ENCODE measurements at regions not wholly inside any gene's neighbourhood (a gene's known extent, or its start where the extent isn't known, plus 50 kb on each side); places are given as distances from the start of the nearest gene placed in this dataset.

DNA sequence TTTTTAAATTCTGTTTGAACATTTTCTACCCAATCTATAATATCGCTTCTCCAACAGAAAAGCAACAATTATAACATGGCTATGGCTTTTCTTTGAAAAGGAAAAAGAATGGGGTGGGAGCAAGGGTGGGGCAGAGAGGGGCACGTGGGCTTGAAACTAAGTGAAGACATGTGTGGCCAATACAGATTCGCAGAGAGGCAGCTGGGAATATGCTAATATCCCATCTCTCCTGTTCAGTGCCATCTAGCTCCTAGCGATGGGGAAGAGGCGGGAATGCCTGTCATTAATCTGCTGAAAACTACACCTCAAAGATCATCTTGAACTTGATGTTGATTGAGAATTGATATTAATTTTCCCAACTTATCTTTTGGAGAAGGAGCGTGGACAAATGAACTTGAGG is 65.5 kb upstream of the ITGA6 start:
- DNase-seq (ENCODE audit: low read depth): no peak

DNA sequence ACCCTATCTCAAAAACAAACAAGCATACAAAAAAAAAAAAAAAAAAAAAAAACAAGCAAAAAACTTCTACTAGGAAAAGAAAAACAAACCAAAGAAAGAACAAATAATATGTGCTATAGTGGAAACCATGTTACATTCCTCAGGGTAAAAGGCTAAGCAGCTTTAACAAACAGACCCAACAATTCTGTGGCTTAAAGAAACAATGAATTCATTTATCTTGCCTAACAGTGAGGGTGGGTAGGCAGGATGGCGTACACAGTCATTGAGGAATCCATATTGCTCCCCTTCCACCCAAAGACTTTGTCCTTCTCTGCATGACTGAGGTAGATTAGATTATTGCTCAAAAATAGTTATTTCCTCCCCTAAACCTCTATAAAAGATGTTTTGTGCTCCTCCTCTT is 63.1 kb upstream of the ITGA6 start:
- no peak for DNase-seq (ENCODE audit: low read depth)

DNA sequence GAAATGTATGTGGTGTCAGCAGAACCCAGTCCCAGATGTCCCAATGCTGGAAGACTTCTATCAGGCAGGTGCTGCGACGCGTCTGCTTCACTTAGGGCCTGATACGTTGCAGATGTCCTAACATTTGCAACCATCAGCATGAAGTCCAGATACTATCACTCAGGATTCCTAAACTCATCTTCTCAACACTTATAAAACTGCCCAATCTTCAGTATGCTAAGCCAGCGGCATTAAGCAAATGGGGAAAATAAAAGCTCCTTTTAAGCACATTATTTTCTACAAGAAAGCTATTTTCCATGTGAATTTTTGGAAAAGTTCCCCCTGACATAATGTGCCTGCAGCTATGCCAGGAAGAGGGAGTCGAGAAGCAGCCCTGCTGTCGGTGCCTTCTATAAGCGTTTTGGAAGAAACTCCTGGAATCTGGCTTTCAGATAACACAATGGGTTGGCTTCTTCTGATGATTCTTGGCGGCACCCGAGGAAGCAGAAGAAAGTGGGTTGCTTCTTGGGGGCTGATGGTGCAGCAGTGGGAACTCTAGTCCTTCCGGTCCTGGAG is 60.7 kb upstream of the ITGA6 start:
- no peak for DNase-seq (ENCODE audit: low read depth)

DNA sequence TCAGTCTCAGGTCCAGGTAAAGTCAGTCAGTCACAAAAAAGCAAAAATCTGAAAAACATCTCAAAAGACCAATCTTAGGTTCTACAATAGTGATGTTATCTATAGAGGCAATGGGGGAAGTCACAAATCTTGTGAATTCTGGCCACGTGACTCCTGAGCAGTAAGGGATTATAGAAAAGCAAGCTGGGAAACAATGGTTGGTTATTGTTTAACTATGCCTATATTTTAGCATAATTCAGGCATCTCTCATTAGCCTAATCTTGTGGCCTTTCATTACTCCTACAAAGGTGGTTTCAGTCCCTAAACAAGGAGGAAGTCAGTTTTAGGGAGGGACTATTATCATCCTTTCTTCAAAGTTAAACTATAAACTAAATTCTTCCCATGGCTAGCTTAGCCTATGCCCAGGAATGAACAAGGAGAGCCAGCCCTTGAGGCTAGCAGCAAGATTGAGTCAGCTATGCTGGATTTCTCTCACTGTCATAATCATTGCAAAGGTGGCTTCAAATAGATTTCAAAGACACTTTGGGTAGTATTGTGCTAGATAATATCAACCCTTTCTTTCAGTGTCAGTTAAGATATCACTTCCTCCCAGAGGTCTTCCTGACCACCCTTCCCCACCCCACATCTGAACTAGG is 56.4 kb upstream of the ITGA6 start:
- DNase-seq (ENCODE audit: low read depth): no peak

DNA sequence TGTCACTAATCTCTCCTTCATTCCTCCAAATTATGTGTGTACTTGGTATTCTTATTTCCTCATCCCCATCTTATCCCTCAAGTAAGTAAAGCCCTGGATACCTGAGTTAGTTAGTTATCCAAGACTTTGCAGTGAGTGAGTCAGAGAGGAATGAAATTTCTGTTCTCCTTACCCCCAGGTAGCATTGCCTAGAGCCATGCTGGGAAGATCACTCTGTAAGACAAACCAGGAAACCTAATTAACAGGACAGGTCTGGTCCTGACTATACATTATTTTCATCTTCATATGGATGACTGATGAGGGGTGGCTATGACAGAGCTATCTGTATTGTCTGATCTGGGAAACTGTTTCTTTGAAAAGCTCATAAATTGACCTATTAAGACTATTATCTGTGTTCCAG is 55.0 kb upstream of the ITGA6 start:
- no peak for DNase-seq (ENCODE audit: low read depth)

DNA sequence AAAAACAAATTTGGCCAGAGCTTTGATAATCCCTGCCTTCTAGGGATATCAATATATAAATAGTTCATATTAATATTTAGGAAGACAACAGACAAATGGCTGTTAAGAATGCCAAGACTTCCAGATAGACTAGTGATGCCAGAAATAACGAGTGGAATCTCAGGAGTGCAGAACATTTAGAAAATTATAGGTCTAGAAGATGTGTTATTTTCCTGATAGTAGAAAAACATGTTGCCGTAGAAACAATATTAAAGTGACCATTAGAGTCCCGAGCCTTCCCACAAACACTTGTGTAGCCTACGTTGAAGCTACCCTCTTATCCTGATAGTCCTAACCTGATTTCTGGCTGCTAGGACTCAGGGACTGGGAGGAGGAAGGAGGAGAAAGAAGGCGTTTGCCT is 54.3 kb upstream of the ITGA6 start:
- DNase-seq (ENCODE audit: low read depth): no peak

DNA sequence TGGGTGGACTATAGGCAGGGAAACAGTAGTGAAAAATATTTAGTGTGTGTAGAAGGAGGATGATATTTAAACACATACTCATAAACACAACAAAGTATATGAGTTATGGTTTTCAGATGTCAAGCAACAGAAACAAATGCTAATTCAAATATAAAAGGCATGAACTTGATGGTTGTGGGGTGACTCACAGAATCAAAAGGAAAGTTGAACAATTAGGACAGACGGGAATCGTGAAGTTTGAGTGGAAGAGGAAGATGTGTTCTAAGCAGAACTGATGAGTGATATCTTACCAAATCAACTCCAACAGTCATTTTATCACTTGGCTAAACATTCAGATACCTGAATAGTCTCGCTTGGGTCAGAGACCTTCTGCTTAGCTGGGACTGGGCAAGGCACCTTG is 53.6 kb upstream of the ITGA6 start:
- DNase-seq (ENCODE audit: low read depth): peak; percentile 55

DNA sequence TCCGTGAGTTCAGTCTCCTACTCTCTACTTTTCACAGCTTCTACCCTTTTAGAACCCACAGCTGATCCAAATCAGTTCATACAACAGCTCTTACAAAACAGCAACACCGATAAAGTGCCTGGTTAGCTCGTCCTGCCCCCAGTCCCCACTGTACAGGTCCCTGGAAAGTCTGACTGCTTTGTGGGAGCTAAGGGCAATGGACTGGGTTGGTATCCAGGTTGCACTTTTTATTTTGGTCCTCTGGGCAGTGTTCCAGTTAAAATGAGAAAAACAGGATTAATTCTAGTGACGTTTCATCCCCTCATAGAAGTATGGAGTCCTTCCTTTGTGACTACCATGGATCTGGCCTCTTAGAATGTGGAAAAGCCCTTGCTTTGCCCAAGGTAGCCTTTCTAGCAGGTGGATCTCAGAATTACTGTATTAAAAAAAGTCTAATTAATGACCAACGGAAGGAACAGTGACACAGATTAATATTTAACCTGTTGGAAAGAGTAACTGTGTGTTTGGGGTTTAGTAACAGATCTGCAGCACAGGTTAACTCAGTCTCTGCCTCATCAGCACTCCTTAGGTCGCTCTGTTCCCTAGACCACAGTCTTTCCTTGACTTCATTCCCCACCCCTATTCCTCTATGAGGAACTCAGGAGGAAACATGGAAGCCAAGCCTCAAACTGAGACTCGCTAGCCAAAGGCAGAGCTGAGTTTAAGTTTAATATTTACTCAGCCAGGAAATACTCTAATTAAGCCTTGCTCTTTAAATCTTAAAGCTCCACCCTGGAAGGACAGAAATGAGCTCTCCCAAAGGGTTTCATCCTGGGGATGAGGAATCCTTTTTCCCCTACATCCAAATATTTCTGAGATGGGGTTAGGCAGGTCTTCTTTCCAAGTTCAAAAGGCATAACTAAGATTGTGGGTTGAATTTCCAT is 52.8 kb upstream of the ITGA6 start:
- DNase-seq (ENCODE audit: low read depth): no peak

DNA sequence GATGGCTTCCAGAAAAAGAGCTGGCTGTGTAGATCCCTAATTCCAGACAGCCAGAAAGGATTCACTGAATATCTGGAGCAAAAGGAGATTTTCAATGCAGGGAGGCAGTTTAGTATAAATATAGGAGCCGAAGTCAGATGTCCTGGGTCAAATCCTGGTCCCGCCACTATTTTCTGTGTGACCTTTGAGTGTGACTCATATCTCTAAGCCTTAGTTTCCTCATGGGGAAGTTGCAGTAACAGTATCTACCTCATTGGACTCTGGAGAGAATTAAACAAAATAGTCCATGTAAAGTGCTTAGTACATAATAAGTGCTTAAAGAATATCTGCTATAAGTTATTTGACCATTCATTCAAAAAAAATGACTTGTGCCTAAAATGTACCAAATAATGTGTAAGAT is 52.1 kb upstream of the ITGA6 start:
- peak; percentile 48 for DNase-seq (ENCODE audit: low read depth)

DNA sequence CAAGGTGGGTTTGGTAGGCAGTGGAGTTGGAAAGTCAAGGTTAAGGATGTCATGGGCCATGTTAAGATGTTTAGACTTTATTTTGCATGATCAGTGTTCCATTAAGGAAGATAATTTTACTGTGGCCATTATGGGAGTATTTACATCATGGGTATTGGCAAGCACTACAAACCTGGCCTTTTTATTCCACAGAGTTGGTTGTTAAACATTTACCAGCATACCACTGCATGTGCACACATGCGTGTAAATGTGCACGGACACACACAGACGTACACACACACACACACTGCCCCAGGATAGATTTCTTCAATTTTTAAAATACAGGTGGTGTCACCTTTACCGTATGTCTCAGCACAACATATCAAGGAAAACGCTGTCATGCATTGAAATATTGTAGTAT is 51.4 kb upstream of the ITGA6 start:
- DNase-seq (ENCODE audit: low read depth): no peak

DNA sequence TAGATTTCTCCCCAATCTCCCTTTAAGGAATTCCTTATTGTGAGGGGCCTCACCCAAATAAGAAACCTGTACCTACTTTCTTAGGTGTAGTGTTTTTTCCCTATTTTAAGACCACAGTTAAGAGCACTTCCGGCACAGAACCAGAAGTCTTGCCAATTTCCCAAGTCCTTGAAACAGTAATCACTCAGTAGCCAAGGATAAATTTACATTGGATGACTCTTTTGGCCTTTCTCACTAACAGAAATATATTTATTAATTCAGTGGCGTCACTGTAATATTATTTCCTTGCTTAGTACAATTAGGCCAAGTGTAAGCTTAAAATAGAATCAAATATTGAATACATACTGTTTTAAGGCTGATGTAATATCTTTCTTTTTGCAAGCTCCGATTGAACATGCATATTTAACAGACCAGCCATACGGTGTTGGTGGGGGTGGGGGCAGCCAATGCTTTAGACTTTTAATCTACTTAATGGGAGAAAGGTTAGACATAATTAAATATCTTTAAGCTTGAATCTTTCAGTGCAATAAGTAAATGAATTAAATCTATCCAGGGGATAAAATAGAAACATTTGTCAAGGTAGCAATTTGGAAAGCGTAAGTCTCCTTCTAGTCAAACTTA is 50.8 kb upstream of the ITGA6 start:
- DNase-seq (ENCODE audit: low read depth): no peak

DNA sequence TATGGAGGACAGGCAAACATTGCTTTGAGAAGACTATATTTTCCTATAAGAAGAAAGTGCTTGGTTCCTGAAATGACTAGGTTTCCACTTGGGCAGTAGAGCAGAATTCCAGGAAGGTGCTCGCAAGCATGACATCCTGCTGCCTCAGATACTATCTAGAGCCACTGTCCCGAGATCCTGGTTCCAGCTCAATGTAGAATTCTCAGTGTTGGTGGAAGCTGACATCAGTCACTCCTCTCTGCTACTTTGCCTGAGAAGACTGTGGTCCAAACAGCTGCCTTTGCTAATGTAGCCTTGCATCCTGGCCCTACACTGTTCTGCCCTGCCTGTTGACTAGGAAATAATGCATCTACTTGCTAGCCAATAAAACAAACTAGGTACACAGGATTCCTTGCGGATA is 50.0 kb upstream of the ITGA6 start:
- no peak for DNase-seq (ENCODE audit: low read depth)
